GM19397 (cell line): ENCODE measurements at regions not wholly inside any gene's neighbourhood (a gene's known extent, or its start where the extent isn't known, plus 50 kb on each side); places are given as distances from the start of the nearest gene placed in this dataset.
"Not testable (repeated sequence)": the region's sequence is repeated elsewhere in the genome, so short reads cannot be mapped to it uniquely, and the experiment has no call there.

ENCODE experiments used
- ATAC-seq: cut with Tn5 transposase; IDR thresholded peaks from one replicate; pipeline ENCODE4 v1.9.1; 2021; ENCODE audit warnings: mild to moderate bottlenecking, moderate library complexity; ENCODE audit not compliant: unreplicated experiment

- ATAC-seq, result no peak
Measured at GRCh38 chr2:142718576-142719155, 158.8 kb upstream of the KYNU start.

DNA sequence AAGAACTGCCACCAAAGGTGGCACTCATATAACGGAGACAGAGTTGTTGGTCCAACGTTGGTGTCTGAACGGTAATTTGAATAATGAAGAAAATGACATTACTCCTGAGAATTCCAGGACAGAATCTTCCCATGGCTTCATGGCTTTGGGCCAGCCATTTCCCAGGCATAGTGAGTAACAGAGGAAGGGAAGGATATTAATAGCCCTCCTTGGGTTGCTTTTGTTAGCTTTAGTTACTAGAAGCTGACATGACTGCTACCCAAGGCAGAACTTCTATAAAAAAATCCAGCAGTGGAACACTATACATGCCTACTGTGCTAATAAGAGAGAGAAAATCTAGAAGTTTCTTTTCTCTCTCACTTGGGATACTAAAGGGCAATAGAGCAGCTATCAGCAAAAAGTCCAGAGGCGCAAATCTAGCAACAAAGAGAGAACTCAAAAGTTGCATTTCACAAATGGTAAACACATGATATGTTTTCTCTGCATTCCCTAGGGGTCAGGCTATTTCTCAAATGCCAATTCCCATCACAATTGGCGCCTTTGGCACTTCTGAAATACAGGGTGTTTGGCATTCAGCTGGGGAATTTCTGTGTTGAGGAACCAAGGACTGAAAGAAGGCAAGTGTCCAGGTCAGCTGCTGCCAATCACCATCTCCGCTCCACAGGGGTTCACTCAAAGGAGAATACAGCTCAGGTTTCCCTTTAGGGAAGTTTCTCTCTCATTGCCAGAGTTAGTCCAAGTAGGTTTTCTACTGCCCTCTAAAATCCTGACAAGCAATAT is 160.8 kb upstream of the KYNU start:
- ATAC-seq, result no peak

DNA sequence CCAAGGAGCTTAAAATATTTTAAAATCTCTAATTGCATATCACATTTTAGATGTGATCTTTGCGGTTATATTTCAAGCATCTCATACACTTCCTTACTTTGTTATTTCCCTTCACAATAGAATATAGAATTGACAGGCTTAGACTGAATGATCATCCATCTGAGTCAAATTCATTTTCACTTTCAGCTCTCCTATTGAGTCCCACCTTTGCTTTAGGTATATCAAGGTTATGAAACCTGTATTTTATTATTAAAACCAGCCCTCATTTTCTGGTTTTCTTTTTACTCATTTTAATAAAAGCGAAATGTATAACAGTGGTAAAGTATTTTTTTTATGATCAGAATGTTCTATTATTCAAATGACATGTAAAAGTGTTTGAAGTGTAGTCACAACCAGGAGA is 162.9 kb upstream of the KYNU start:
- ATAC-seq, result no peak

GRCh38 chr2:142710336-142710735 is 167.1 kb upstream of the KYNU start:
- no peak for ATAC-seq

- ATAC-seq, result no peak
Measured at GRCh38 chr2:142707318-142707717, 170.1 kb upstream of the KYNU start.

- ATAC-seq, result not testable (repeated sequence)
Measured at GRCh38 chr2:142702397-142702796, 175.1 kb upstream of the KYNU start.

DNA sequence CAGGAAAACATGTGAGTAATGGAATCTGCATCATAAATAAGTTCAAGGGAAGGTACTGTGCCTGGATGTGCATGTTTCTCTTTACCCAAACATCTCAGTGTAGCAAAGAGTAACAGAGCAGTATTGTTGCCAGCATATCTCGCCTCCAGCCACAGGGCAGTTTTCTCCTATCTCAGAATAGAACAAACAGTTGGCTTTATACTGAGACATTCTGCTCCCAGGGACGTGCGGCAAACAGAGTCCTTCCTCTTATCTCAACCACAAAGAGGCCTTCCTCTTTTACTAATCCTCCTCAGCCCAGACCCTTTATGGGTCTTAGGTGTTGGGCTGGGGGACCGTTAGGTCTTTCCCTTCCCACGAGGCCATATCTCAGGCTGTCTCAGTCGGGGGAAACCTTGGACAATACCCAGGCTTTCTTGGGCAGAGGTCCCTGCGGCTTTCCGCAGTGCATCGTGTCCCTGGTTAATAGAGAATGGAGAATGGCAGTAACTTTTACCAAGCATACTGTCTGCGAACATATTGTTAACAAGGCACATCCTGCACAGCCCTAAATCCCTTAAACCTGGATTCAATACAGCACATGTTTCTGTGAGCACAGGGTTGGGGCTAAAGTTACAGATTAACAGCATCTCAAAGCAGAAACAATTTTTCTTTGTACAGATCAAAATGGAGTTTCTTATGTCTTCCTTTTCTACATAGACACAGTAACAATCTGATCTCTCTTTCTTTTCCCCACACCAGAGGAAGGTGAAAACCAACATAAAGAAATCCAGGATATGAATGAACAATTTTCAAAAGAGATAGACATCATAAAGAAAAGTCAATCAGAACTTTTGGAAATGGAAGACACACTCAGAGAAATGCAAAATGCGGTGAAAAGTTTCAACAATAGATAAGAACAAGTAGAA is 181.9 kb upstream of the KYNU start:
- ATAC-seq, result not testable (repeated sequence)

DNA sequence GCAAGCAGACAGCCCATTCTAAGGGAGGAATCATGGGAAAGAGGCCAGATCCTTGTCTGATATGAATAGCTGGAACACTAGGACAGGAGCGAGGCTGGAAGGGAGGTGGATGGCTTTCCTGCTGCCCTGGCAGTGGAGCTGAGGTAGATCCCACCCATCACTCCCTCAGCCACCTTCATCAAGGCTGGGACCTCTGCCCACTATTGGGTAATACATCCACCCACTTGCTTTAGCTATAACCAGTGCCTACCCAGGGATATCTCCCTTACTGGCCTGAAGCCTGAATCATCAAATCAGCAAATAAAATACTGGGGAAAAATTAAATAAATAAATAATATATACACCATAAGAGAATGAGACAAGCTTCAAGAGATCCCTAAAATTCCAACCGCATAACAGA is 183.2 kb upstream of the KYNU start:
- no peak for ATAC-seq

DNA sequence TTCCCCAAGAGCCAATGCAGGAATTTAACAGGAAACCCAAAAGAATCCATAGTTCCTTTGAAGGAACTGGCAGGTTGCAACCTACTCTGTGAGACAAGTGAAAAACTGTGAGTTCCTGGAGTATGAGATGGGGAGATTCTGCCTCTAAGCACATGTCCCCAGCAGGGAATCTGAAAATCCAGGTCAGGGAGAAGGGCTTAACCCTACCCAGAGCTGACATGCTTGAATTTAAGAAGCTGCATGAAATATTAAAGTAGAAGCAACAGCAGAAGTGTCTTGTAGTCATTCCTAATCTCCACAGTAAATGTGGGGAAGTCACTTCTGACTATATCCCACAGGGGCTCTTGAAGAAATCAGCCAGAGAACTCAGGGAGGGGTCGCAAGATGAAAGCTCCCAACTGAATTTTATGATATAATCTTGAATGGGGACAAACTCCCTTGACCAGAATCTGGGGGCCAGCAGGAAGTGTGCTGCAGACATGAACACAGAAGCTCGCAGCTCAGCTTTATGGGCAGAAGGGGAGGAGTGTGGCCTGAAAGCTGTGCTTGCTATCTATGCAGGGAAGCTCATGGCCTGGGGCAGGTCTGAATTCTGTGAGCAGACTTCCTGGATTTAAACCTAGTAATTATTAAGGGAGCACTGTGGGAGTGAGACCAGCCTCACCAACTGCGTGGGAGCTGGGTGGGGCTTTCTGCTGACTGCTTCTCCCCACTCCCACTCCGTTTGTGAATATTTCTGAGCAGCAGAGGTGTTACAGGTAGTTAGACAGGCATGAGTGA is 184.1 kb upstream of the KYNU start:
- ATAC-seq, result no peak

GRCh38 chr2:142688856-142689605 is 188.4 kb upstream of the KYNU start:
- no peak for ATAC-seq

DNA sequence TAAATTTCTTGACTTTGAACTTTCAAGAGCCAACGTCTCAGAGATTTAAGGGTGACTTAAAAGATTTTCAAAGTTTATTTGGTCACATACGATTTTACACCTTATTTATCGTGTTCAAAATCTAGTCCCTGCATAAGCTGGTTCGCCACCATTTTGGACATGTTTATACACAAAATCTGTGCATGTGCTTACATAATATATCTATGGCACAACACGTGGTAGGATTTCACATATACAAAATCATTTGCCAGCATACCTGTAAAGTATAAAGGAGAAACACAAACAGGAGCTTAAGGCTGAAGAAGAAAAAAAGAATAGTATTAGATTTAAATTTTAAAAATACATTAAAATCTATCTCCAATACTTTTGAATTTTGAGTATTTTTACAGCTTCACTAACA is 190.0 kb upstream of the KYNU start:
- ATAC-seq, result no peak

GRCh38 chr2:142687075-142687474 is 190.4 kb upstream of the KYNU start:
- no peak for ATAC-seq

- ATAC-seq, result no peak
Measured at GRCh38 chr2:142684667-142685066, 192.8 kb upstream of the KYNU start.

- ATAC-seq, result no peak
Measured at GRCh38 chr2:142682528-142682927, 194.9 kb upstream of the KYNU start.

- no peak for ATAC-seq
Measured at GRCh38 chr2:142681952-142682351, 195.5 kb upstream of the KYNU start.

DNA sequence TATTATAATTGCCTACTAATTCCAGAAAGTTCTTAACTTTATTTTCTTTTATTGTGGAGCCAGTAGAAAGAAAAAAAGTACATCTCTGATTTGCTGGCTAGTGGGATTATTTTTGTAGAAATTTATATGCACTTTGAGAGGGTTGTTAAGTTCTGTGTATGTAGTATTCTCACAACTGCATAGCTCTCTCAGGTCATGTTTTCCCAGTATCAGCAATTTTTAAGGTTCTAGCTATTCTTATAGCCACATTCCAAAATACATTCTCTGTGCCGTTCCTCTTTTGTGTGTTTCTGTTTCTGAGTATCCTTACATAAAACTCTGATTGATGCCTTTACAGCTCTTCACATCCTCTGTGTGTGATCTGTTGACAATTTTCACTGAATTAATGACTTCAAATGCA is 199.3 kb upstream of the KYNU start:
- ATAC-seq, result no peak

- no peak for ATAC-seq
Measured at GRCh38 chr2:142675398-142675797, 202.1 kb upstream of the KYNU start.

DNA sequence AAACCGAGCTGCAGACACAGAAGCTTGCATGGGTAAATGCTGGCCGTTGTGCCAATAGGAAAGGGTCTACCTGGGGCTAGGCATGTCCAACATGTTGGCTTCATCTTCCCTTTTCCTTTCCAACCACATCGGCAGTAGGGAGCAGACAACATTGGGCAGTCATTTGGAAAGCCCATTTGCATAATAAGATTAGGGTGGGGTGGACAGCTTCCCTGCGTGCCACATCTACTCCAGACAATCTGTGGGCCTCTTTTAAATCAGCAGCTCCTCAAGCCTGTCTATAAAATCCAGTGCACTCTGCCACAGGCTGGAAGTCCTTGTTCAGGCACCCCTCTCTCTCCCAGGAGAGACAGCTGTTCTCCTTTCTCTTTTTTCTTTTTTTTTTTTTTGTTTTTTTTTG is 203.6 kb upstream of the KYNU start:
- ATAC-seq, result no peak

DNA sequence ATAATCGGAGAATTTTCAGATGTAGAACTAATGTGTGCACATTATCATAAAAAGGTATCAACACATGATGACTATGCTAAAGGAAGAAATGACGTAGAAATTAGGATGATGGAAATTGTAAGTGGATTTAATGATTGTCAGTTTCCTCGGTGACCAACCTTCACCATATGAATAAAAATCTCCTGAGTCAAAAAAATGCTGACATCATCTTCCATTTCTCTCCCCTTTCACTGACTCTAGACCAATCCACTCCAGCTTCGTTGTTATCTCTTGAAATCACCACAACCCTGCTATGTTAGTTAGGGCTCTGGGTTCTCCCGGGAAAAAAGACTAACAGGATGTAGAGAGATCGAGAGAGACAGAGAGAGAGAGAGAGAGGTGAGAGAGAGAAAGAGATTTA is 204.8 kb upstream of the KYNU start:
- no peak for ATAC-seq

GRCh38 chr2:142670362-142670761 is 207.1 kb upstream of the KYNU start:
- no peak for ATAC-seq
